Keratinocyte (primary cell): ENCODE measurements at regions not wholly inside any gene's neighbourhood (a gene's known extent, or its start where the extent isn't known, plus 50 kb on each side); places are given as distances from the start of the nearest gene placed in this dataset.

Experiments used
- CTCF ChIP-seq, 3 experiments: IDR thresholded peaks in 1 of 3; conservative IDR thresholded peaks in 1 of 3; optimal IDR thresholded peaks in 1 of 3; 2 replicates in 2 of 3; 3 replicates in 1 of 3; pipeline versions ENCODE3 to v1.5.1; 2011; ENCODE audit warnings: low read length in 3 of 3, mild to moderate bottlenecking in 3 of 3, moderate library complexity in 2 of 3, control low read depth in 1 of 3, inconsistent platforms in 1 of 3; ENCODE audit not compliant: insufficient read depth in 2 of 3; ENCODE audit errors: extremely low read depth in 1 of 3
- EZH2 ChIP-seq: IDR thresholded peaks from one replicate; pipeline ENCODE4 v1.6.1; 2012; ENCODE audit warnings: inconsistent platforms, mild to moderate bottlenecking, low read length, moderate library complexity

DNA sequence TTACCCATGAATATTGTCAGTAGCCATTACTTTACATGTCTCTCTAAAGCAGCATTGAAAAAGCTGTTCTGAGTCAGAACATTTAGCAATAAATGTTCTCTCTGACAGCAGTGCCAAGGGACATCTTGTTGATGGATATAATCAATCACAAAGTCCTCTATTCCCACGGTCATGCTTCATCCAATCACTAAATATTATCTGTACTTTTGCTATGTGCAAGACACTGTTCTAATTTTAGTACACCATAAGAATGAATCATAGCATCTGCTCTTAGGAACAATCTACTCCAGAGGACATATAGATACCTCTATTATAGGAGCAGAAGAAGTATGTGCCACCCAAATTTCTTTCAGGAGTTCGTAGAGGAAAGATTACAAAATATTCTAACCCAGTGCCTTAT is 142.5 kb upstream of the MBNL1 start:
- TF ChIP-seq CTCF (optimal IDR thresholded peaks at IDR 0.05 in 1 of 3, IDR thresholded peaks at IDR 0.05 in 1 of 3, conservative IDR thresholded peaks at IDR 0.05 in 1 of 3; ENCODE audit: extremely low read depth in 1 of 3, insufficient read depth in 2 of 3, low read length in 3 of 3) (no peak), EZH2 (no peak)
